Esophagus squamous epithelium (tissue), 4 donors: ENCODE measurements at regions not wholly inside any gene's neighbourhood (a gene's known extent, or its start where the extent isn't known, plus 50 kb on each side); places are given as distances from the start of the nearest gene placed in this dataset.

Source experiments
- CTCF ChIP-seq, 6 experiments: fragments of 450-650 bp in 4 of 6; fragments of 200-600 bp in 2 of 6; sonication (generic) in 2 of 6; IDR thresholded peaks; one replicate each; pipeline ENCODE4 v1.5.1; 2016 to 2019; ENCODE audit warnings: antibody characterized with exemption in 6 of 6, mild to moderate bottlenecking in 4 of 6, moderate library complexity in 4 of 6
- POLR2A ChIP-seq, 4 donors: fragments of 450-650 bp; IDR thresholded peaks; one replicate each; pipeline ENCODE4 v1.6.1; 2017; ENCODE audit warnings: antibody characterized with exemption in 4 of 4, mild to moderate bottlenecking in 4 of 4, moderate library complexity in 3 of 4

GRCh38 chr5:133873449-133873848 is 95.0 kb downstream of the C5orf15 start:
- TF ChIP-seq CTCF (IDR thresholded peaks at IDR 0.05) (no peak), POLR2A (IDR thresholded peaks at IDR 0.05) (no peak)
